Spinal cord (tissue), 9 donors: ENCODE measurements at regions not wholly inside any gene's neighbourhood (a gene's known extent, or its start where the extent isn't known, plus 50 kb on each side); places are given as distances from the start of the nearest gene placed in this dataset.
"Not testable (repeated sequence)": the region's sequence is repeated elsewhere in the genome, so short reads cannot be mapped to it uniquely, and the experiment has no call there.

Source experiments
- DNase-seq, 6 donors: peaks; one replicate each; pipeline versions ENCODE4 v3.0.0 to v3.0.0-alpha.2; 2013 to 2015; ENCODE audit warnings: low spot score in 6 of 6, low read depth in 4 of 6
- H3K27ac ChIP-seq: one replicate; pipeline ENCODE4 v1.5.1; 2013; ENCODE audit warnings: low read depth, low read length, control low read depth
- H3K27me3 ChIP-seq: one replicate; pipeline ENCODE4 v1.6.1; 2013; ENCODE audit warnings: low read length; ENCODE audit not compliant: control insufficient read depth, insufficient read depth
- H3K36me3 ChIP-seq: one replicate; pipeline ENCODE4 v1.6.1; 2013; ENCODE audit warnings: low read length; ENCODE audit not compliant: control insufficient read depth, insufficient read depth
- H3K4me1 ChIP-seq: one replicate; pipeline ENCODE4 v1.6.1; 2013; ENCODE audit warnings: low read length; ENCODE audit not compliant: control insufficient read depth, insufficient read depth
- H3K4me3 ChIP-seq: one replicate; pipeline ENCODE4 v1.5.1; 2013; ENCODE audit warnings: low read depth, low read length, control low read depth
- H3K9me3 ChIP-seq: one replicate; pipeline ENCODE4 v1.6.1; 2013; ENCODE audit warnings: low read length; ENCODE audit not compliant: control insufficient read depth, insufficient read depth
- WGBS: methylation state at CpG from one replicate; pipeline ENCODE4 v1.1.5; 2013; ENCODE audit warnings: missing lambda C conversion rate; ENCODE audit not compliant: insufficient coverage; 5-methylcytosine and 5-hydroxymethylcytosine counted together
- donor health status: healthy.

DNA sequence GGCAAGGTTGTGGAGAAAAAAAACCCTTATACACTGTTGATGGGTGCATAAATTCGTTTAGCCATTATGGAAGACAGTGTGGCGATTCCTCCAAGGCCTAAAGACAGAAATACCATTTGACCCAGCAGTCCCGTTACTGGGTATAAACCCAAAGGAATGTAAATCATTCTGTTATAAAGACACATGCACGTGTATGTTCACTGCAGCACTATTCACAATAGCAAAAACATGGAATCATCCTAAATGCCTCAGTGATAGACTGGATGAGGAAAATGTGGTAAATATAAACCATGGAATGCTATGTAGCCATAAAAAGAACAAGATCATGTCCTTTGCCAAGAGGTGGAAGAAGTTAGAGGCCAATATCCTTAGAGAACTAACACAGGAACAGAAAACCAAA lies 119.9 kb upstream of the PRR16 start:
- DNase-seq, result no peak
- Histone ChIP-seq H3K27me3 (no peaks in the 10 kb centered on the region), H3K9me3 (no peaks in the 10 kb centered on the region), H3K36me3 (no peaks in the 10 kb centered on the region), H3K4me1 (no peaks in the 10 kb centered on the region), H3K4me3 (no peak overlapping the region), H3K27ac (no peak overlapping the region)
- whole genome bisulfite sequencing, result no CpG with 5 or more reads among the region's 4 CpGs

GRCh38 chr5:120345947-120346346 lies 118.2 kb upstream of the PRR16 start:
- no peak for DNase-seq
- H3K36me3 ChIP-seq, result no peaks in the 10 kb centered on the region
- WGBS, result 100% methylated on average over 3 of the region's 4 CpGs
- no peaks in the 10 kb centered on the region for H3K4me1 ChIP-seq
- no peak overlapping the region for H3K27ac ChIP-seq
- H3K9me3 ChIP-seq, result no peaks in the 10 kb centered on the region
- H3K4me3 ChIP-seq, result no peak overlapping the region
- H3K27me3 ChIP-seq, result no peaks in the 10 kb centered on the region

- DNase-seq, H3K4me3 ChIP-seq, H3K9me3 ChIP-seq, H3K27me3 ChIP-seq, H3K36me3 ChIP-seq, H3K27ac ChIP-seq, H3K4me1 ChIP-seq: not testable (repeated sequence)
- 100% methylated on average over 1 of the region's 5 CpGs for WGBS
Observed at GRCh38 chr5:120351071-120351470, 113.0 kb upstream of the PRR16 start.

DNA sequence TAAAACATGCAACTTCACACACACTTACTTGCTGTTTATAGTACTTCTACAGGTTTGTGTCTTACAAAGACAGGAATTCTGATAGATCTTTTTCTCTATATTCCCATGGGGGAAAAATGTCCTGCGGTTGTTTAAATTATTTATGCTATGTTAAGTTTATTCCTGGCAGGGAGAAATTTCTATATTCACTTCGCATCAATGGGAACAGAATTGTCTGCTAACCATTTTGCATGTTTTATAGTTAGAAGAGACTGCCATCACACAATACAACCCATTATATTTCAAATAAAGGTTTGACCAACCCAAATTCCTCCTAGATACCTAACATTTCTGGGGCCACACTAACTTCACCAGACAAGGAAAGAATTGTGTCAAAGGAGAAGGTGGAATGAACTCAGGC lies 110.0 kb upstream of the PRR16 start:
- Histone ChIP-seq H3K27me3 (no peaks in the 10 kb centered on the region), H3K4me3 (no peak overlapping the region), H3K36me3 (no peaks in the 10 kb centered on the region), H3K9me3 (no peaks in the 10 kb centered on the region), H3K27ac (no peak overlapping the region), H3K4me1 (no peaks in the 10 kb centered on the region)
- DNase-seq, result no peak
- WGBS, result no CpG with 5 or more reads among the region's 2 CpGs

- H3K27me3 ChIP-seq, result no peaks in the 10 kb centered on the region
- no CpG with 5 or more reads among the region's 3 CpGs for WGBS
- no peak overlapping the region for H3K4me3 ChIP-seq
- no peaks in the 10 kb centered on the region for H3K9me3 ChIP-seq
- H3K27ac ChIP-seq, result no peak overlapping the region
- no peaks in the 10 kb centered on the region for H3K36me3 ChIP-seq
- no peak for DNase-seq
- no peaks in the 10 kb centered on the region for H3K4me1 ChIP-seq
Observed at GRCh38 chr5:120358949-120359348, 105.2 kb upstream of the PRR16 start.

GRCh38 chr5:120361941-120362340 lies 102.2 kb upstream of the PRR16 start:
- H3K4me1 ChIP-seq, result no peaks in the 10 kb centered on the region
- no peak overlapping the region for H3K27ac ChIP-seq
- no peak overlapping the region for H3K4me3 ChIP-seq
- DNase-seq, result no peak
- WGBS, result 83% methylated on average over 1 of the region's 3 CpGs
- H3K36me3 ChIP-seq, result no peaks in the 10 kb centered on the region
- H3K9me3 ChIP-seq, result no peaks in the 10 kb centered on the region
- H3K27me3 ChIP-seq, result no peaks in the 10 kb centered on the region

- DNase-seq, result no peak
- Histone ChIP-seq H3K4me1 (no peaks in the 10 kb centered on the region), H3K27ac (no peak overlapping the region), H3K4me3 (no peak overlapping the region), H3K27me3 (no peaks in the 10 kb centered on the region), H3K36me3 (no peaks in the 10 kb centered on the region), H3K9me3 (no peaks in the 10 kb centered on the region)
- WGBS, result 86% methylated on average over 1 of the region's 5 CpGs
Observed at GRCh38 chr5:120362426-120362825, 101.7 kb upstream of the PRR16 start.

DNA sequence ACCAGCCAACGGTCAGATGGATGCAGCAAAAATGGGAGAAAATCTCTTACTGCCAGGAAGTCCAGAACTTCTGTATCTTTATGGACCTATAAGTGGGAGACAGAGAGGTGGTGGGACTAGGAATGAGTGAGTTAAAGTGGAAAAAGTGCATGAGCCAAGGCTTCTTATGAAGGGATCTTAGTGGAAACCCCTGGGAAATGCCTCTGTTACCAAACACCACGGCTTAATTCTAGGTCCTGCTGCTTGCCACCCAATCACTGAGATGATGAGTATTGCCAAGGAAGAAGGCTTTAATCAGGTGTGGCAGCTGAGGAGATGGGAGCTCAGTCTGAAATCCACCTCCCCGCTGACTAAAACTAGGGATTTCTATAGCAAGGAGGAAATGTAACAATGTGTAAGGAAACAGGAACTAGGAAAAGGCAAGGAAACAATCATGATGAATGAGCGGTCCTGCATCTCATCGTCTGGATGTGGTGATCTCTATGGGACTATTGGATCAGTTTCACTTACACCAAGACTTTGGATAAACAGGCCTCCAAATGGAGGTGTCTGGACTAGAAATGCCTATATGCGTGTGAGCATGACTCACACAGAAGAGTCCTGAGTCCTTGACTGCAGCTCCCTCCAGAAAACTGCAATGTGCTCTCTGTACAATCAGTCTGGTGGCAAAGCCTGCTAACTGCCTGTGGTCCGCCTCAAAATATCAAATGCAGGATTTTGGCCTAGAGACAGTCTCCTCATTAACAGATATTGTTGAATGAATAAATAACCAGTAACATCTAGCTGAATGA lies 98.2 kb upstream of the PRR16 start:
- Histone ChIP-seq H3K36me3 (no peaks in the 10 kb centered on the region), H3K4me3 (no peak overlapping the region), H3K27me3 (no peaks in the 10 kb centered on the region), H3K4me1 (no peaks in the 10 kb centered on the region), H3K27ac (no peak overlapping the region), H3K9me3 (no peaks in the 10 kb centered on the region)
- WGBS, result 84% methylated on average over 3 of the region's 7 CpGs
- no peak for DNase-seq

DNA sequence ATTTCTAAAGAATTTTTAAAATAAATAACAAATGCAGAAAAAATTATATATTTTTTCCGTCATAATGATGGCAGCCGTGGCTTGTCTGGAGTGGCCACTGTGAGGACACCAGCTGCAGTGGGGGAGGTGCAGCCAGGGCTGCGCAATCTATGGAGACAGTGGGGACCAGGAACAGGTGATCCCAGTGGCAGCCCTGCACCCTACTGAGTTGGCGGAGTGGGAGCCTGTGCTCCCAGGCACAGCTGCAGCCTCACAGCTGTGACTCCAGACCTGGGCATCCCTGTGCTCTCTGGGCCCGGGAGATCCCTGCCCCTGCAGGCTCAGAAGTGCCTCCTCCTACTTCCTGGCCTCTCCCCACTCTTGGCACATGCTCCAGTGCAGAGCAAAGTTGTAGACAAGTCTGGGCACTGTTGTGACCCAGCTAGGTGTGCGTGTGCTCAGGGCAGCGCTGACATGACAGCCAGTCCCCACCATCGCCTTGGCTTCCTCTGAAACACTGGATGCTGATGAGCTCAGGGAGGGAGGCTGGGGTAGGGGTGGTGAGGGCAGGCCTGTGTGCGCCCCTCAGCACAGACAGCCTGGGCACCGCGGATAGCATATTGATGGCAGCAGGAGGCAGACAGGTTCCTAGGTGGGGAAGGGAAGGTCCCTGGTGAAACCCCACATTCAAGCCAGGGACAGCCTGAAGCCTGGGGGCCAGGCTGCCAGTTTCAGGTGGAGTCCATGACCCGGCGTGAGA lies 96.0 kb upstream of the PRR16 start:
- Histone ChIP-seq H3K4me1 (no peaks in the 10 kb centered on the region), H3K27me3 (no peaks in the 10 kb centered on the region), H3K36me3 (no peaks in the 10 kb centered on the region), H3K4me3 (no peak overlapping the region), H3K27ac (no peak overlapping the region), H3K9me3 (no peaks in the 10 kb centered on the region)
- 98% methylated on average over 12 of the region's 13 CpGs for WGBS
- no peak for DNase-seq
